Smooth muscle cell (in vitro differentiated cells): ENCODE measurements at regions not wholly inside any gene's neighbourhood (a gene's known extent, or its start where the extent isn't known, plus 50 kb on each side); places are given as distances from the start of the nearest gene placed in this dataset.

Experiments used
- DNase-seq: peaks from one replicate; lab custom pipeline; 2025; ENCODE audit not compliant: unreplicated experiment; lab: John Stamatoyannopoulos, UW
- H2AFZ ChIP-seq: fragments of 200-600 bp; sonication (generic); 2 replicates; pipeline ENCODE4 v1.6.0; 2016; ENCODE audit warnings: antibody characterized with exemption, low read depth, mild to moderate bottlenecking
- H3F3A ChIP-seq: fragments of 200-600 bp; sonication (generic); 2 replicates; pipeline ENCODE4 v1.6.0; 2017; ENCODE audit warnings: antibody characterized with exemption, low read depth
- H3K27ac ChIP-seq: fragments of 200-600 bp; sonication (generic); 2 replicates; pipeline ENCODE4 v1.5.1; 2016; ENCODE audit warnings: low read depth, mild to moderate bottlenecking
- H3K27me3 ChIP-seq: fragments of 200-600 bp; sonication (generic); 2 replicates; pipeline ENCODE4 v1.6.1; 2016; ENCODE audit warnings: low read depth, mild to moderate bottlenecking
- H3K36me3 ChIP-seq: fragments of 200-600 bp; sonication (generic); 2 replicates; pipeline ENCODE4 v1.5.1; 2016; ENCODE audit warnings: low read depth
- H3K4me1 ChIP-seq: fragments of 200-600 bp; sonication (generic); 2 replicates; pipeline ENCODE4 v1.5.1; 2016; ENCODE audit warnings: low read depth
- H3K4me2 ChIP-seq: fragments of 200-600 bp; sonication (generic); 2 replicates; pipeline ENCODE4 v1.6.0; 2016; ENCODE audit warnings: mild to moderate bottlenecking
- H3K4me3 ChIP-seq: fragments of 200-600 bp; sonication (generic); 2 replicates; pipeline ENCODE4 v1.5.1; 2016; ENCODE audit warnings: mild to moderate bottlenecking
- H3K79me2 ChIP-seq: fragments of 200-600 bp; sonication (generic); 2 replicates; pipeline ENCODE4 v1.6.0; 2016; ENCODE audit warnings: low read depth, mild to moderate bottlenecking
- H3K9ac ChIP-seq: fragments of 200-600 bp; sonication (generic); 2 replicates; pipeline ENCODE4 v1.6.0; 2016; ENCODE audit warnings: low read depth
- H3K9me3 ChIP-seq: fragments of 200-600 bp; sonication (generic); replicated peaks from 2 replicates; pipeline ENCODE4 v1.5.1; 2016; ENCODE audit warnings: low read depth
- H4K20me1 ChIP-seq: fragments of 200-600 bp; sonication (generic); 2 replicates; pipeline ENCODE4 v1.6.0; 2016; ENCODE audit warnings: low read depth
- CTCF ChIP-seq: fragments of 200-600 bp; sonication (generic); IDR thresholded peaks from 2 replicates; pipeline ENCODE4 v1.5.1; 2017; ENCODE audit warnings: borderline replicate concordance, mild to moderate bottlenecking, antibody characterized with exemption; ENCODE audit not compliant: insufficient read depth, poor library complexity, severe bottlenecking
- WGBS: methylation state at CpG from one replicate; pipeline ENCODE4 v1.1.7; 2016; ENCODE audit warnings: low lambda C conversion rate; 5-methylcytosine and 5-hydroxymethylcytosine counted together

GRCh38 chr2:59463426-59463825 lies 1090.0 kb downstream of the BCL11A start:
- H3K27ac ChIP-seq: no peak overlapping the region
- no peak overlapping the region for H3K9ac ChIP-seq
- H3K27me3 ChIP-seq: no peaks in the 10 kb centered on the region
- no peak overlapping the region for H3K4me3 ChIP-seq
- H3K79me2 ChIP-seq: no peaks in the 10 kb centered on the region
- no peaks in the 10 kb centered on the region for H3K4me1 ChIP-seq
- H4K20me1 ChIP-seq: no peaks in the 10 kb centered on the region
- no peak overlapping the region for H2AFZ ChIP-seq
- no peaks in the 10 kb centered on the region for H3K36me3 ChIP-seq
- WGBS: 17% methylated on average over 4 of the region's 4 CpGs
- no peak for DNase-seq
- no peak for TF ChIP-seq CTCF
- no peaks in the 10 kb centered on the region for H3F3A ChIP-seq
- no peaks in the 10 kb centered on the region for H3K9me3 ChIP-seq
- H3K4me2 ChIP-seq: no peak overlapping the region

- Histone ChIP-seq H3K9me3 (no peaks in the 10 kb centered on the region), H3K4me1 (no peaks in the 10 kb centered on the region), H3K36me3 (no peaks in the 10 kb centered on the region), H3K4me2 (no peak overlapping the region), H3K4me3 (no peak overlapping the region), H3F3A (no peaks in the 10 kb centered on the region), H2AFZ (no peak overlapping the region), H3K79me2 (no peaks in the 10 kb centered on the region), H4K20me1 (no peaks in the 10 kb centered on the region), H3K9ac (no peak overlapping the region), H3K27ac (no peak overlapping the region), H3K27me3 (no peaks in the 10 kb centered on the region)
- DNase-seq: no peak
- 81% methylated on average over 7 of the region's 7 CpGs for WGBS
- TF ChIP-seq CTCF: no peak
Measured at GRCh38 chr2:59462422-59463197, 1090.8 kb downstream of the BCL11A start.

GRCh38 chr2:59461127-59461526 lies 1092.3 kb downstream of the BCL11A start:
- no peak overlapping the region for H3K4me3 ChIP-seq
- H2AFZ ChIP-seq: no peak overlapping the region
- no peak for DNase-seq
- H3K79me2 ChIP-seq: no peaks in the 10 kb centered on the region
- no peak overlapping the region for H3K27ac ChIP-seq
- no peaks in the 10 kb centered on the region for H3K9me3 ChIP-seq
- no peak for TF ChIP-seq CTCF
- WGBS: 68% methylated on average over 1 of the region's 1 CpG
- H3K9ac ChIP-seq: no peak overlapping the region
- no peak overlapping the region for H3K4me2 ChIP-seq
- no peaks in the 10 kb centered on the region for H3K36me3 ChIP-seq
- no peaks in the 10 kb centered on the region for H4K20me1 ChIP-seq
- H3K27me3 ChIP-seq: no peaks in the 10 kb centered on the region
- H3F3A ChIP-seq: no peaks in the 10 kb centered on the region
- no peaks in the 10 kb centered on the region for H3K4me1 ChIP-seq

GRCh38 chr2:59458800-59459199 lies 1094.7 kb downstream of the BCL11A start:
- WGBS: 83% methylated on average over 5 of the region's 5 CpGs
- H3K79me2 ChIP-seq: no peaks in the 10 kb centered on the region

More at GRCh38 chr2:59458800-59459199, 1094.7 kb downstream of the BCL11A start:
- no peaks in the 10 kb centered on the region for H3K9me3 ChIP-seq
- H3F3A ChIP-seq: no peaks in the 10 kb centered on the region
- no peaks in the 10 kb centered on the region for H3K27me3 ChIP-seq
- H4K20me1 ChIP-seq: no peaks in the 10 kb centered on the region
- no peak overlapping the region for H3K9ac ChIP-seq
- no peaks in the 10 kb centered on the region for H3K4me1 ChIP-seq
- no peak for TF ChIP-seq CTCF
- no peak overlapping the region for H3K4me3 ChIP-seq
- no peak overlapping the region for H3K27ac ChIP-seq
- H2AFZ ChIP-seq: no peak overlapping the region
- no peak for DNase-seq
- no peak overlapping the region for H3K4me2 ChIP-seq
- H3K36me3 ChIP-seq: no peaks in the 10 kb centered on the region
